GM10248 (cell line): ENCODE measurements at regions not wholly inside any gene's neighbourhood (a gene's known extent, or its start where the extent isn't known, plus 50 kb on each side); places are given as distances from the start of the nearest gene placed in this dataset.

Experiments used
- CTCF ChIA-PET: fragments of 300-600 bp; sonication (Branson Sonifier 250); formaldehyde crosslinking; extraction: SDS; loops from one replicate; lab custom pipeline; 2021; ENCODE audit warnings: antibody characterized with exemption; lab: Yijun Ruan, JAX
- POLR2A ChIA-PET: fragments of 350-650 bp; sonication (Branson Sonifier 250); formaldehyde crosslinking; extraction: SDS; loops from one replicate; lab custom pipeline; 2020; ENCODE audit warnings: antibody characterized with exemption; lab: Yijun Ruan, JAX
- DNase-seq: peaks from one replicate; pipeline ENCODE4 v3.0.0; 2012; ENCODE audit errors: extremely low spot score
- TF ChIP-seq, protein P1 (sequence below): IDR thresholded peaks from 2 replicates; pipeline ENCODE4 v1.5.1; 2012; ENCODE audit warnings: mild to moderate bottlenecking, low read depth; ENCODE audit errors: extremely low read depth, missing control alignments, control extremely low read depth

DNA sequence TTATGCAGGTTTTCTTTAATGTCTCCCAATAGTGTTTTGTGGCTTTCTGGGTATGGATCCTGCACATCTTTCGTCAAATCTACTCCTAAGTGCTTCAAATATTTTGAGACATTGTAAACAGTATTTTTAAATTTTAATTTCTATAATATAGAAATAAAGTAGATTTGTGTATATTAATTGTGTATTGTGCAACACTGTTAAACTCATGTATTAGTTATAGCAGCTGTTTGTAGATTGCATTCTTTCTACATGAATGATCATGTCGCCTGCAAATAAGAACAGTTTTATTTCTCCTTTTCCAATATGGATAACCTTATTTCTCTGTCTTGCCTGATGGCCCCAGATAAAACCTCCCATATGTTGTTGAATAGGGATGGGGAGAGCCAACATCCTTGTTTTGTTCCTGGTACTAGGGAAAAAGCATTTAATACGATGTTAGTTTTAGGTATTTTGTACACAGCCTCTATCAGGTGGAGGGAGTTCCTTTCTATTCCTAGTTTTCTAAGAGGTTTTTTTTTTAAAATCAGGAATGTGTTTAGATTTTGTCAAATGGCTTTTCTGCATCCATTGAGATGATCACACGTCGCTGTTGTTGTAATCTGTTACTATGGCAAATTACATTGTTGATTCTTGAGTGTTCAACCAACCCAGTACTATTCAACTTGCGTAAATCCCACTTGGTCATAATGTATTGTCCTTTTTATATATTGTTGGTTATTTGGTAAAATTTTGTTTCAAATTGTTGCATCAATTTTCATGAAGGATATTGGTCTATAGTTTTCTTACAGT is 71.1 kb upstream of the DGKG start:
- ChIA-PET CTCF (interaction anchor here (1.0 to 2.2 kb wide), 5 partner anchors 9 to 30 kb away, joined by 3 to 9 read pairs (median 4); no protein-coding TSS in a partner anchor), POLR2A (no interaction called here)

DNA sequence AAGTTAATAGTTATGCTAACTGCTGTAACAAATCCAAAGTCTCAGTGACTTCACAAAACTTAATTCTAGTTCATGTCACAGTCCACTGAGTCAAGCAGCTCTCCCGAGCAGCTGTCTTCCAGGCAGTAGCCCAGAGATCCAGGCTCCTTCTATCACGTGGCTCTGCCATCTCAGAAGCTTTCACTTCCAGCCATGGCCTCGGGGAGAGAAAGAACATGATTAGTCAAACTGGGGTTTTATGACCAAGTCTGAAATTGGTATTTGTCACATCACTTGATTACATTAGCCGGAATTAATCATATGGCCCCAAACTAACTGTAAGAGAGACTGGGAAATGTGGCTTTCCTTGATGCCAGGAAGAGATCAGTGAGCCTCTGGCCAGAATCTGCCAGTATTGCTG is 70.2 kb upstream of the DGKG start:
- POLR2A ChIA-PET = no interaction called here
- CTCF ChIA-PET = interaction anchor here (0.8 to 2.2 kb wide), 7 partner anchors 8 to 109 kb away, joined by 3 to 9 read pairs (median 3); no protein-coding TSS in a partner anchor
- TF ChIP-seq, protein P1, sequence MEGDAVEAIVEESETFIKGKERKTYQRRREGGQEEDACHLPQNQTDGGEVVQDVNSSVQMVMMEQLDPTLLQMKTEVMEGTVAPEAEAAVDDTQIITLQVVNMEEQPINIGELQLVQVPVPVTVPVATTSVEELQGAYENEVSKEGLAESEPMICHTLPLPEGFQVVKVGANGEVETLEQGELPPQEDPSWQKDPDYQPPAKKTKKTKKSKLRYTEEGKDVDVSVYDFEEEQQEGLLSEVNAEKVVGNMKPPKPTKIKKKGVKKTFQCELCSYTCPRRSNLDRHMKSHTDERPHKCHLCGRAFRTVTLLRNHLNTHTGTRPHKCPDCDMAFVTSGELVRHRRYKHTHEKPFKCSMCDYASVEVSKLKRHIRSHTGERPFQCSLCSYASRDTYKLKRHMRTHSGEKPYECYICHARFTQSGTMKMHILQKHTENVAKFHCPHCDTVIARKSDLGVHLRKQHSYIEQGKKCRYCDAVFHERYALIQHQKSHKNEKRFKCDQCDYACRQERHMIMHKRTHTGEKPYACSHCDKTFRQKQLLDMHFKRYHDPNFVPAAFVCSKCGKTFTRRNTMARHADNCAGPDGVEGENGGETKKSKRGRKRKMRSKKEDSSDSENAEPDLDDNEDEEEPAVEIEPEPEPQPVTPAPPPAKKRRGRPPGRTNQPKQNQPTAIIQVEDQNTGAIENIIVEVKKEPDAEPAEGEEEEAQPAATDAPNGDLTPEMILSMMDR = no peak
- no peak for DNase-seq

More for the DNA sequence above, 71.1 kb upstream of the DGKG start:
- TF ChIP-seq, protein P1 = no peak
- DNase-seq = no peak

DNA sequence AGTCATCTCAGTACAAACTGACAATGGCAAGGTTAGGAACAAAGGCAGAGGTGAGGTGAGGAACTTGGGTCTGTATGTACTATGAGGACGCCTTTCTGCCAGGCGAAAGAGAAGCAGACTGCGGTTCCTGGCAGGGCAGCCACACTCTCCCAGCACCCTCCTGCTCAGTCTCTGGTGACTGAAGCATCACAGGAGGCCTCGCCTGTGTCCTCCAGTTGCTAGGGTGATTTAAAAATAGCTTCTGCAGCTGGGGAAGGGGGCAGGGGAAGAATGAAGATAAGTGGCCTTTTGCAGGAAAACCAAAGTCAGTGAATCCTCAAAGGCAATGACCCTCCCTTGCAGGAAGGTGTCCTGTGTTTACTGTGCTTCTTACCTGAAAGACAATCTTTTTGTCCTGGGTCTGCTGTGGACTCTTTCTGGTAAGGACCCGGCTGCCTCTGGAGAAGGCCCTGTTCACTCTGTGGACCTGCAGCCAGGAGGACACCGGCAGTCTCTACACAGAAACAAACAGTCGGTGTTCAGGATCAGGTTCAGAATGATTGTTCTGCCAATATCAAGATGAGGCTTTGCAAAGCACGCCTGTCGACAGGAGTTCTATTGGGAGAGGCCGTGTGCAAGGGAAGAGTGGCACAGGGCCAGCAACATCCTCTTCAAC is 65.7 kb upstream of the DGKG start:
- TF ChIP-seq, protein P1 = no peak
- ChIA-PET CTCF (interaction anchor here (1.4 kb wide), 1 partner anchor 10 kb away, joined by 5 read pairs; no protein-coding TSS in a partner anchor), POLR2A (no interaction called here)
- DNase-seq = no peak

DNA sequence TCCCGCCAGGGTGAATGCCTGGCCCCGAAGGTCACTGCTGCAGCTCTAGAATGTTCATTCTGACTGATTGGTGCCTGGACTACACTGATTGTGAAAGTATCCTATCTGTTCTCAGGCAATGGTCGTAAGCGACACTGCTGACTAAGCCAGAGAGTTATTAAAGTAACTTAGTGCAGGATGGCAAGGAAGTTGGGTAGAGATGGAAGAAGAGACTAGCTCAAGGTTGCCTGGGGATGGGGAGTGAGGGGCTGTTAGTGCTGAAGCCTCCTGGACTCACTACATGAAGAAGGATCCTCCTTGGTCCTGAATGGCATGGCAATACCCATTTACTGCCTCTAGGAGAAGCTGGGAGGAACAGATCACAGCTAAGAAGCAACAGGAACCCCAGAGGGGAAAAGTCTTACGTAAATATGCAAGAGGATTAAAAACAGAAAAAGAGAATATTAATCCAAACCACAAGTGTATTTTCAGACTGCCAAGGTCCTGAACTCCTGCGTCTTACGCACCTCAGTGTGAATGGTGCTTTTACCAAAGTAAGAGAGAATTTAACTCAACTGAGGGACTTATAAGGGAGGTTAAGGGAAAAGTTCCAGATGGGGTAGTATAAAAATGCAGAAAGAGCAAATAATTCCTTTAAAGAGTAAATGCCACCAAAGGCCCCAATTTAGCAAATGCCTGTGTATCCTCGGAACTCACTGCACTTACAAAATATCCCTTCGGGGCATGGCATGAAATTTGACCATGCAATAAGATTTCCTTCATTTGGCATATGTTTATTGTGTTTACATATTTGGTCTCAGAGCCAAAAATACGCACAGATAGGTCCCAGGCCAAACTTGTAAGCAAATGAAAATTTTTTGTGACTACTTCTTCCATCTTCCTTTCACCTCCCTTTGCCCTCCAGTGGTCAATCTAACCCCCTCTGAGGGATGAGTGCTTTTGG is 64.0 kb upstream of the DGKG start:
- POLR2A ChIA-PET = no interaction called here
- TF ChIP-seq, protein P1 = no peak
- CTCF ChIA-PET = interaction anchor here (1.0 to 3.1 kb wide), 9 partner anchors 8 to 483 kb away, joined by 3 to 15 read pairs (median 4); no protein-coding TSS in a partner anchor
- DNase-seq = no peak

DNA sequence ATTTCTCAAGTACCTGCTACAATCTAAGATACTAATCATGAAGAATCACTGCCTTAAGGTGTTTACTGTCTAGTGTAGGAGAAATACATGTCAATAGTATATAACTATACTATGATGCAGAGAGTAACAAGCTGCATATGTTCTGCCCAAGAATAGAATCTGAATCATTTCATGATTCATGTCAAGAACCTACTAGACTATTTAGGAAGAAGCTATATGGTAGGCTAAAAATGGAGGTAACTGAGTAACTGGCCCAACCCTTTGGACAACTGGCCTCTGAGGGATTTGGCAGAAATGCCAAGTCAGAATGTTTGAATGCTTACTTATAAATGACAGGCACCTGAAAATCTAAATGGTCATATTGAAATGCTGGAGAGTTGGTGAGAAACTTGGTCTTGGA is 59.9 kb upstream of the DGKG start:
- TF ChIP-seq, protein P1 = no peak
- POLR2A ChIA-PET = no interaction called here
- CTCF ChIA-PET = interaction anchor here (1.1 to 2.6 kb wide), 2 partner anchors 10 kb away, joined by 4 to 9 read pairs; no protein-coding TSS in a partner anchor
- DNase-seq = no peak
